HG02885 (cell line): ENCODE measurements at regions not wholly inside any gene's neighbourhood (a gene's known extent, or its start where the extent isn't known, plus 50 kb on each side); places are given as distances from the start of the nearest gene placed in this dataset.
"Not testable (repeated sequence)": the region's sequence is repeated elsewhere in the genome, so short reads cannot be mapped to it uniquely, and the experiment has no call there.

Experiments used
- ATAC-seq: cut with Tn5 transposase; IDR thresholded peaks from one replicate; pipeline ENCODE4 v1.9.1; 2021; ENCODE audit warnings: mild to moderate bottlenecking; ENCODE audit not compliant: unreplicated experiment, poor library complexity

- not testable (repeated sequence) for ATAC-seq
These were observed 200.4 kb downstream of the NPIPB11 start for GRCh38 chr16:29206120-29206519.

- not testable (repeated sequence) for ATAC-seq
These were observed 201.4 kb downstream of the NPIPB11 start for GRCh38 chr16:29205151-29205550.

GRCh38 chr16:29204806-29205135 lies 201.7 kb downstream of the NPIPB11 start:
- no peak for ATAC-seq

- ATAC-seq = not testable (repeated sequence)
These were observed 202.3 kb downstream of the NPIPB11 start for GRCh38 chr16:29203933-29204805.

GRCh38 chr16:29203046-29203932 lies 203.2 kb downstream of the NPIPB11 start:
- ATAC-seq = not testable (repeated sequence)

- ATAC-seq = not testable (repeated sequence)
These were observed 203.9 kb downstream of the NPIPB11 start for GRCh38 chr16:29202642-29203041.

GRCh38 chr16:29202025-29202632 lies 204.4 kb downstream of the NPIPB11 start:
- ATAC-seq = not testable (repeated sequence)

GRCh38 chr16:29201296-29202024 lies 205.1 kb downstream of the NPIPB11 start:
- ATAC-seq = not testable (repeated sequence)

- ATAC-seq = not testable (repeated sequence)
These were observed 205.8 kb downstream of the NPIPB11 start for GRCh38 chr16:29200681-29201080.

- not testable (repeated sequence) for ATAC-seq
These were observed 206.3 kb downstream of the NPIPB11 start for GRCh38 chr16:29200135-29200601.

- ATAC-seq = not testable (repeated sequence)
These were observed 206.9 kb downstream of the NPIPB11 start for GRCh38 chr16:29199626-29200025.

- ATAC-seq = no peak
These were observed 207.6 kb downstream of the NPIPB11 start for GRCh38 chr16:29198731-29199521.

GRCh38 chr16:29198231-29198630 lies 208.3 kb downstream of the NPIPB11 start:
- no peak for ATAC-seq

GRCh38 chr16:29197494-29198100 lies 208.9 kb downstream of the NPIPB11 start:
- ATAC-seq = not testable (repeated sequence)

- ATAC-seq = not testable (repeated sequence)
These were observed 209.8 kb downstream of the NPIPB11 start for GRCh38 chr16:29196746-29197145.

GRCh38 chr16:29195116-29195872 lies 210.4 kb downstream of the LAT start:
- not testable (repeated sequence) for ATAC-seq

GRCh38 chr16:29194185-29194844 lies 209.5 kb downstream of the LAT start:
- not testable (repeated sequence) for ATAC-seq
